GM18498 (cell line): ENCODE measurements at regions not wholly inside any gene's neighbourhood (a gene's known extent, or its start where the extent isn't known, plus 50 kb on each side); places are given as distances from the start of the nearest gene placed in this dataset.

Experiments used
- ATAC-seq: cut with Tn5 transposase; IDR thresholded peaks from one replicate; pipeline ENCODE4 v1.9.1; 2021; ENCODE audit warnings: mild to moderate bottlenecking, moderate library complexity; ENCODE audit not compliant: unreplicated experiment

DNA sequence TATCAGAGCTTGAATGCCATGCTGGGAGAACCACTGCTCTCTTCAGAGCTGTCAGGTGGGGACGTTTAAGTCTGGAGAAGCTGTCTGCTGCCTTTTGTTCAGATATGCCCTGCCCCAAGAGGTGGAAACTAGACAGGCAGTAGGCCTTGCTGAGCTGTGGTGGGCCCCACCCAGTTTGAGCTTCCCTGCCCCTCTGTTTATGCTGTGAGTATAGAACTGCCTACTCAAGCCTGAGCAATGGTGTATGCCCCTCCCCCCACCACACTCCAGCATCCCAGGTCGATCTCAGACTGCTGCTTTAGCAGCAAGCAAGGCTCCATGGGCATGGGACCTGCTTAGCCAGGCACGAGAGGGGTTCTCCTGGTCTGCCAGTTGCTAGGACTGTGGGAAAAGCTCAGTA is 362.3 kb downstream of the FAM170A start:
- no peak for ATAC-seq

DNA sequence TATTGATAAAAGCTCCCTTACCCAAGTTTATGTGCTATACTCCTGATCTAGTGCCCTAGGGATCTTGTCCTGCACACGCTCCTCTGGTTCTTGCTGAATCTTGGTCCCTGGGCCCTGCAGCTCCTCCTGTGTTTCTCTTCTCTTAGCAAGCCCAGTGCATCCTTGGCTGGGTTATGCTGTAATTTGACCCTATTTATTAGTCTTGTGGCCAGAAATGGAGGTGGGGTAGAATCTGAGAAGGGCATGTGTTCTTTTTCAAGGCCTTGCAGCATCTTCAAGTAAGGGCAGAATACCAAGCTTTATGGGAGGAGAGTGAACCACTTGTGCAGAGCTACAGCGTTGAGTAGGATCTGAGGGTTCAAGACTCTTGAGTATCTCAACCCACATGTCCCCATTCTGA is 366.8 kb downstream of the FAM170A start:
- no peak for ATAC-seq

DNA sequence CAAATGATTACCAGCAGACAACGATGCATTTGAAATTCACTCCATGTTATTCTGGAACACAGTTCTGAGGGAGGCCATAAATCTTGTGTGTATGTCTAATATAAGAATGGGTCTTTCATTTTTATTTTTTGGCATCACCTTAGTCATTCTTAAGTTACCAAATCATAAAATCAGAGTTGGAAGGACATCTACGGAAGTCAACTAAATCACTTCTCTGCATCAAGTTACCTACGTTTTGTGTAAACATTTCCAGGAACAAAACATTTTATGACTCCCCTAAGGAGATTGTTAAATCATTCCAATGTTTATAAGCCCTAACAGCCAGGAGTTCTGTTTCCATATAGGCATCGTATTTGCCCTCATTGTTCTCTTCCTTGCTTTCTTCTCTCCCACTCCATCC is 378.2 kb downstream of the FAM170A start:
- no peak for ATAC-seq

DNA sequence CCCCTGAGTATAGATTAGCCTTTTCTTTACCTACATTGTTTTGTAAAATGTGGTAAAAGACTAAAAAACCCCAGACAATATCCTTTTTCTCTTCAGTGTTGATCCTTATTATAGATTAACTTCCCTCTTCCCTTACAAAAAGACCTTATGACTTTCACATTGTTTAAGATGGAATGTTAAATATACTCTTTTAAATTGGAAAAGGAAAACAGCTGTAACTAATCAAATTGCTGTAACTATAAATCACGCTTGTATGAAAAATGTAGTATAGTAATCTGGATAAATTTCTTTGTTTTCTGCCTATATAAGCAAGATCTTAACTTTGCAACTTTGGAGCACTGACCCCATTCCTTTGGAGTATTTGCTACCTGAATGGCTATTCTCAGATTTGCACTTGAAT is 383.1 kb downstream of the FAM170A start:
- ATAC-seq = no peak

DNA sequence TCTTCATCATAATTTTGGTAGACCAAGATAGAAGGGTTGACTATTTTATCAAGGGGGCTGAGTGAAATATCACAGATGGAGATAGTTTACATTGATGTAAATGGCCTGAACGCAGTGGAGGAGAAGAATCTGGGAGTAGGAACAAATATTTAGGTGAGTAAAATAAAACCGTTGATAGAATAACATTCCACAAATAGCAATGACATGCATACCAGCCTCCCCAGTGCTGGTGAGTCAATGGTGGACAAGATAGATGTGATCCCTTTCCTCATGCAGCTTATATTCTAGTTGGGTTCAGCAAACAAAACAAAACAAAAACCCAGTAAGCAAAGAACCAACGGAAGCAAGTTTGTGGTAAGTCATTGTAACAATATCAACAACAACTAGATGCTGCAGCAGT is 385.2 kb downstream of the FAM170A start:
- ATAC-seq = no peak

DNA sequence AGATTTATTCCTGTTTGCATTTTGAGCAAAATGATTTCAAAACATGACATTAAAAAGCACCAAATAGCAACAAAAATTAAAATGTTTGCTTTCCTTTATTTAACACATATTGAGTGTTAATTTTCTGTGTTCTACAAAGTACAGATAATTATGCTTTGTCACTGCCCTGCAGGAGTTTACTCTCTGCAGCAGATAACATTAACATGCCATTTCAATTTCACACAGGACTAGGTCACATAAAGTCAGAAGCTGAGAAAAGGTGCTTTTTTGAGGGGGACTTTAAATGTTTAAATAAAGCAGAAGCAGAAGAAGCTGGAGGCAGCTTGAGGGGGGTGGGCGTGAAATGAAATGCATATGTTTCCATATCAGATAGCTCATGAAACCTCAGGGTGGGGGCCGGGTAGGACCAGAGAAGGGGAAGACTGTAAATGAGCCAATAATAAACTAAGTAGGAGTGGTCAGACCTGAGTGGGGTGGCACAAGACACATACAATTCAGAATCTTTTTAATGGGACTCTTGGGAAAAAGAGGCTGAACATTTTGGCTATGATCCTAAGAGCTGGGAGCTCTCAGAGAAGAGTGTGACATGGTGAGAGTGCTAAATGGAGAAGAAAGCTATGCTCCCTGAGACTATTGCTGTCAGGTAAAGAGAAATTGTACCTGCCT is 387.5 kb downstream of the FAM170A start:
- no peak for ATAC-seq

DNA sequence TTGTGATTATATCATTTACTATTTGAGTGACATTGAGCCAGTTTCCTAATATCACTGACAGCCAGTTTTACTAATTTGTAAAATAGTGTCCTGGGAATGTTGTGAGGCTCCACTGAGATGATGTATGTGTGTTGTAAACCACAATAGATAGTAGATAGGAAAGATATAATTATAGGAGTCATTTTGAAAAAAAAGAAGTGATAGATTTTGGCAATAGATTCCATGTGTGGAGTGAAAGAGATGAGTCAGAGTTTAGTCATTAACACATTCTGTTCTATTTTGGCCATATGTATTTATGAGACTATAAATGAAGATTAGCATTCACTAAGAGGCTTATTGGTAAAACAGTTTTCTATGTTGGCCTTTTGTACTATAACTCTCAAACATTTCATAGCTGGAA is 388.2 kb downstream of the FAM170A start:
- ATAC-seq = no peak

DNA sequence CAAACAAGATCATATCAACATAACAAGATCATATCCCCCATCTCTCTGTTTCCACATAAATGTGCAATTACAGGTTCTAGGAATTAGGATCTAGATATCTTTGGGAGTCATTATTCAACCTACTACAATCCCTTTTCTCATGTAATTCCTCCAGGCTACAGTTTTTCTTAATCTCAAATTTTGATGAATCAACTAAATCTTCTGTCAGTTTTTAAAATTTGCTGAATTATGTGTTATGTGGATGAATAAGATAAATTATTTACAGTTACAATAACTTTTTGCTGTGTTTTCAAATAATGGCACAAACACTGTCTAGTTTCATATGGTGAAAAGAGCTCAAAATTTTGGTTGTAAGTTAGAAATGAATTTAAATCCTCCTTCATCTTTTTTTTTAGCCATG is 405.8 kb downstream of the FAM170A start:
- no peak for ATAC-seq

DNA sequence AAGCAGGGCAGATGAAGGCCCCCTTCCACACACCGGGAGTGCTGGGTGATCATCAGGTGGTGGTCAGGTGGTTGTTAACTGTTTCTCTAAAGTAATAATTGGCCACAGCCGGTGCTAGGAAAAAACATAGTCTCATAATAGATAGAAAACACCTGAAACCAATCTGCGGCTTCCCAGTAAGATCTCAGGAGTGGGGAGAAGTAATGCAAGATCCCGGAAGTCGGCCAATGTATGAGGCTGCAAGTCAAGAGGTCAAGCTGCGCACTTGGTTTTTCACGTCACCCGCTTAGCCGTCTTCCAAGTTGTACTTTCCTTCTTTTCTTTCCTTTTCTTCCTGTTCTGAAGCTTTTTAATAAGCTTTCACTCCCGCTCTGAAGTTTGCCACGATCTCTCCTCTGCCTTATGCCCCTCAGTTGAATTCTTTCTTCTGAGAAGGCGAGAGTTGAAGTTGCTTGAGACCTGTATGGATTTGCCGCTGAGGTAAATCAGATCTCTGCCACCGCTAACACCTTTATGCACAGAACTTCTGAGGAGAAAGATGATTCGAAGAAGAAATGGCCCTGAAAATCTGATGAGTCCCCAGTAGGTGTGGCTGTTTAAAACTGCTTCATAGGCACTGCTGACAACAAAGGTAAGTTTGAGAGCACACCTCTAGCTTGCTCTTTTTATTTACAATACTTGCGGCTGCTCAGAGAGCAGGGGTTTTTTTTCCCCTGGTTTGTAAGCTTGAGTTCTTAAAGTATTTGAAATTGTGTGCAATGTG is 406.6 kb downstream of the FAM170A start:
- no peak for ATAC-seq

DNA sequence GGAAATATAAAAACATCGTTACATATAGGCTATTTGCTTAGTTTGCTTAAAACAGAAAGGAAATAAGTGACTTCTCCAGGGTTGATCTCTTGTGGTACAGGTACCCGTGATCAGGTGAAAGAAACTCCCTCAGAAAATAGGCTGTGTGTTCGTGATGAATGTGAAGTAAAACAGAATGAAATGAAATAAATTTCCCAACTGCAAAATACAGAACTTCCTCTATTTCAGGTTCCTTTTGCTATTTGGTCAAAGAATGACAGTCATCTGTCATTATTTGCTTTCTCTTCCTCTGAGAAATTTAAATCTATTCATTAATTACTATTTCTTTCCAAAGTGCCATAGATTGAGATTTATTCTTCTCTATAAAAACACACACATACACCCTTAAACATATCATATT is 408.1 kb downstream of the FAM170A start:
- no peak for ATAC-seq

DNA sequence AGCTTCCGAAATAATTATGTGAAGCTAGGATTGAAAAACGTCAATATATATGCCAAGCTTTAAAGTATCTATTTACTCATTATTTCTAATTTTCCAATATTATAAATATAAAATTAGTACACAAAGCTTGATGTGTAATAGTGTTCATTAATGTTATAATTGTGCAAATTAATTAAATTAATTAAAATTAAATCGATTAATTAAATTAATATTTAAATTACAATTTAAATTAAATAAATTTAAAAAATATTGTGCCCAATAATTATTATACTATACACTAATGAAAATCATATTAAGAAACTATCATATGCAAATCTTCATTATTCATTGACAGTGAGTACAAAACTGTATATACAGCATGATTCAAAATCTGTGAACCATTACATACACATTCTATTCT is 409.8 kb downstream of the FAM170A start:
- no peak for ATAC-seq

DNA sequence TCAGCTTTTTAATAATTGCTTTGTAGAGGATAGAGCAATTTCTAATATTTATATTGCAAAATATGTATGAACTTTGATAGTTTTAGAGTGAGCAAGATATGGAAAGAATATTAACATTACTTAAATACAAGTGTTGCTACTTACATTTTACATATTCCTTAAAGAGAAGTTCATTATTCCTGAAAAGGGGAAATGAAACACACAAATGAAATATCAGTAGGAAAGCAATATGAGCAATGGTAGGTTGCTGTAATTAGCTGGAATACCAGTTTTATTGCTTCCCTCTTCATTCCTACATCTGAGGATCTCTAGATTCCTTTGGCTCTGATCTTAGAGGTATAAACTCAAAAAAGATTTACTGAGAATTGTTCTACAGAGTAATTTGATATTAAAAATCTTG is 414.1 kb downstream of the FAM170A start:
- ATAC-seq = no peak

DNA sequence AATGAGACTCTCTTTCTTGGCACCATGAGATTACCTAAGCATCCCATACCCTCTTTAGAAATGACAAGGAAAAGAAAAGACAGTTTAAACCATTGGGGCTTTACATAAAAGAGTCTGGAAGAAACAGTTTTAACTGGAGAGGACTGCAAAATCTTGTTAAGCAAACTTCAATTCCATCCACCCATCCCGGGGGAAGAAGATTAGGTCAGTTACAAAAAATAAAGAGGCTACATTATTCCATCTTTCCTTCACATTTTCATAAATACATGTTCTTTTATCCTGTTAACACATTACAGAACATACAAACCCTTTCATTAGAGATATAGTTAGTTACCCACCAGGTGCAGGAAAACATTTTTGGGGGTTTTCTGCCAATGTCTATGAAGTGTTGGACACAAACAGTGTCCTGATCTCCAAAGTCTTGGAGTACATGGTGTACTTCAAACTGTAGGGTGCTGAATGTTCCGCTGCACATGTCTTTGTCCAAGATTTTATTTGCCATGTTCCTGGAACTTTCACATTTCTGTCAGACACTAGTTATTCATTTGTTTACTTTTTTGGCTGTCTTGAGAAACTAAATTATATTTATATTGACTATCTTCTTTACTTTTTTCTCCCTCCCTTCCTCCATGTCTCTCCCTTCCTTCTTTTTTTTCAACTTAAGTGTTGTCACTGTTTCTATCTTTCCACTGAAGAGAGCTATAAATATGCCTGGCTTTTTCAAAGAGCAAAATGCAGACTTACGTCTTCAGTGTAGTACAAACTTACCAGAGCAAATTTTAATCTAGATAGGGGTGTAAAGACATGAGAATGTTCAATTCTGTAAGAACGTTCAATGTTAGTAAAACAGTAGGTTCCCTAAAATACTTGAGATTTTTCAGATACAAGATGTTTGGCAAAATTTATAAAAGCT is 410.9 kb upstream of the PRR16 start:
- ATAC-seq = no peak

DNA sequence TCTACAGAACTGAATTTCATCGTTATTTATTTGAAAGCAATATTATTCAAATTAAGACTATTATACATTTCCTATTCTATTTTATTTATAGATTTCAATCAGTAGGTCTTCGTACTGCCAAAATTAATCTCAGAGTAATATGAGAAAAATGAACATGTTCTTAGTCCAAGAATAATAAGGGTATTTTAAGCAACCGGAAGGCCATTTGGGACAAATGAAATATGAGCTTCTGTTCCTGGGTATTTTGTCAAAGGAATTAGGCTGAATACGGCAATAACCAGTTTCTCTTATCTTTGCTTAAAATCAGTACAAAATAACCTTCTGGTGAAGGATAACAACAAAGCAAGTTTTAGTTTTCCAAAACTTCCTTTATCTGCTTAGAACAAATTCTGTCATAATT is 410.3 kb upstream of the PRR16 start:
- ATAC-seq = no peak

DNA sequence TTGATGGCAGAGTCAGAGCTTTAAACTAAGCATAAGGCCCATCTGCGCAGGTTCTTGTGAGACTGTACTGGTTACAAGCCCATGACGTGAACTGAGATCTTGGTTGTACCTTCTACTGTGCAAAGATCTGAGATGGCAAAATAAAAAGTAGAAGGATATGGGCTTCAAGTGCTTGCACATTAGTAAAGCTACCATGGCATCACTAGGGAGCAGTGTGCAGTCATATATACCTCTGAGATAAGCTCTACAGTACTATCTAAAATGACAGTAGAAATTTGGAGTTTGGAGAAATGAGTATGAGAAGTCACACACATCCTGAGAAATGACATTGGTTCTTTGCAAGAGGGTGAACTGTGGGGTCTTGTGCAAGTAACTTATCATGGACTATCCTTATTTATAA is 408.2 kb upstream of the PRR16 start:
- no peak for ATAC-seq

DNA sequence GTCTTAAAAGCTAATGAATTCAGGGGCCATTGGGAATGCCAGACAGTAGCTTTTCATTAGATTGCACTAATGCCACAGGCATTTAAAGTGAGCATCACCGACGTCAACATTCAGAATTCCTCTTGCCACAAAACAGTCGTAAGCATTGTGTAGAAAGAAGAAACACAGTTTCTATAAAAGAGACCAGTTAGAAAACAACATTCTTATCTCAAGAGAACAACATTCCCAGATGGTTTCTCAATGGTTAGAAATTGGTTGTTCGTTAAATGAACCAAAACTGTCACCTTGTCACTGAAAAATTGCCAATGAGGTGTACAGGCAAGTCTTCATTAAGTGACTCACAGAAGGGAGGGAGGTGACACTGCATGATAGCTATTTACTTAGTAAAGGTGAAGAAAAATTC is 401.6 kb upstream of the PRR16 start:
- ATAC-seq = no peak

DNA sequence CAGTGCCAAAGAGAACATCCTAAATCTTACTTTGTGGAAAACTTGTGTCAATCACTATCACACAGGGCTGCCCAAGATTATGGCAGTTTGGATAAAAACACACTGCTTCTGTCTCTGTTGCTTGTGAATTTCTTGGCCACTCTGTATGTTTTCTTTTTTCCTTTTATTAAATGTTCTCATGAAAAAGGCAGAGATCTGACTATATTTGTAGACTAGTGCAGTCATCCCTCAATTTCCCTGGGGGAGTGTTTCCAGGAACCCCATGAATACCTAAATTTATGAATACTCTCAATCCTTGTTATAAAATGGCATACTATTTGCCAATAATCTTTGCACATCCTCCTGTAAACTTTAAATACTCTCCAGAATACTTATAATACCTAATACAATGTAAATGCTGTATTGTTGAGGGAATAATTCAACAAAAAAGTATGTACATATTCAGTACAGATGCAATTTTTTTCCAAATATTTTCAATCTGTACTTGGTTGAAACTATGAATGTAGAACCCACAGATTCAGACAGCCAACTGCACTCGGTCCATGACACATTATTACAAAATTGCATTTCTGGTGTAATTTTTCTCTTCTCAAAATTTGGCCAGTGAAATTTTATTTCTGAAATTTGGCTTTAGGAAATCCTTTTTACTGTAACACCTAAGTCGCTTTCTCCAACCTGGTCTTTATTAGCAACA is 391.9 kb upstream of the PRR16 start:
- no peak for ATAC-seq

DNA sequence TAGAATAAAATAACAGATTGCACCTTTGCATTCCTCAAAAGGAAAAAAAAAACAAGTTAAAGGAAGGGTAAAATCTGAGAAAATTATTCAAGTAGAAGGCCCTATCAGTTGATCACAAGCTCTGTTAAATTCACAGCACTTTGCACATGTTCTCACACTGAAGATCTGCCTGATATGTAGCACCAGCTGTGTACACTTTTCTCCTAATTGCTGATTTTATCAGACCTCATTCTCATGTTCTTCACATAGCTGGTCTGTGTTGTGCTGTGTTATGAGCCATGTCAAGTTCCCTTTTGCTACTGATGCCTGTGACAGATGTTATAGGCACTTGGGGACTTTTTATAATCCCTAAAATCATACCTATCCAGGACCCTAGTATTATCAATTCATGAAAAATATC is 390.4 kb upstream of the PRR16 start:
- no peak for ATAC-seq

DNA sequence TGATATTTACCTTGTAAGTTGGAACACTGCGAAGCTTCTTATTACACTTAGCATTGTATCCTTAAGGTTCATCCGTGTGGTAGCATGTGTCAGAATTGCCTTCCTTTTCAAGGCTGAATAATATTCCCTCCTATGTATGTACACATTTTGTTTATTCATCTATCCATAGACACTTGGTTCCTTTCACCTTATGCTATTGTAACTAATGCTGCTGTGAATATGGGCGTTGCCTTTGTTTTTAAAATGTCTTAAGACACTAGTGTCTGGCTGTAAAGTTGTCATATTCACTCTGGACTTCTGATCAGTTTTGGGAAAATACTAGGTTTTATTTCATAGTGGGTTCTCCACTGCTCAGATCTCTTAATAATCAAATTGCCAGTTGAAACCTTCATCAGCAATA is 383.3 kb upstream of the PRR16 start:
- ATAC-seq = no peak

DNA sequence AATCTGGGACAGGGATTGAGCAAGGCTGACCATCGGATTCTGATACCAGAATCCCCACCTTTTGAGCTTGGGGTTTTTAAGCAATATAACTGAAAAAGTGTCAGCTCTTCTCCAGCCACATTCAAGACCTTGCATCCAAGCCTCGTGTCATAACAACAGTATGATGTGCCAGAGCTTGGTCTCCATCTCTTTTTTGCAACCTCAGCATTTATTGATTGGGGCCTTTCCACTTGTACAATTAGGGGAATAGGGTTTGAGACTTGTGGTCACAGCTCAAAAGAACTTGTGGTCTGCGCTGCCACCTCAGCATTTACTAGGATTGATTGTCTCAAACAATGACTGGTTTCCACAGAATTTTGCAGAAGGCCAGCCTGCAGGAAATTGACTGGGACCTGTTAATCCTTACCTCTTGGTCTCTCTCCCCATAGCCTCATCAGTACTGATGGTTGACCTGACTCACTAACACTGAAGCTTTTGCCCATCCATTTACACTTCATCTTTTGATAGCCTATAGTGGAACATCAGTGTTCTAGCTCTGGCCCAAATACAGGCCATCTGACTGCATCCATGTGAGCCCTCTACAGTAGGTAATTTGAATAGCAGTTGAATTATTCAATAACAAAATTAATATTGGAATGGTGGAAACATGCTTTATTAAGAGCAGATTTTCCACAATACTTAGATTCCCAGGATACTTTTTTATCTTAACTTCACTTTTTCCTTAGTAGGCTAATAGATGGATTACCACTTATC is 381.6 kb upstream of the PRR16 start:
- no peak for ATAC-seq
